NCI-H226 (cell line): ENCODE measurements at regions not wholly inside any gene's neighbourhood (a gene's known extent, or its start where the extent isn't known, plus 50 kb on each side); places are given as distances from the start of the nearest gene placed in this dataset.
"Not testable (repeated sequence)": the region's sequence is repeated elsewhere in the genome, so short reads cannot be mapped to it uniquely, and the experiment has no call there.

ENCODE experiments used
- DNase-seq: peaks from one replicate; pipeline ENCODE4 v3.0.0-alpha.2; 2015

DNA sequence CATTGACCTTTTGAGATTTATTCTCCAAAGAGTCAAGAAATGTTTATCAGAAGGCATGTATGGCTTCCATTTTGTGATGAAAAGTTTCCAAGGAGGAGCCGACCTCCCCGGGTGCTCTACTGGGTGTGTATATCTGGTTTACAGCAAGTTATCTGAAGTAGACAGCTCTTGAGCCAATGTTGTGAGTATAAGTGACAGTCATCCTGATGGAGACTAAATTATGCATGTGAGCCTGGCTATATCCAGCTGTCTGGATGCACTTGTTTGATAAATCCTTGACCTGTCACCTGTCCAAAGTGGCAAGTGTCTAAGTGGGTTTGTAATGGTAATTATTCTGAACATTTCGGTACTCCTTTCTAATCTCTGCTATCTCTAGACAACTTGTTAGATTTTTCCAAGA, 142.2 kb downstream of the NR2F2 start:
- no peak for DNase-seq

DNA sequence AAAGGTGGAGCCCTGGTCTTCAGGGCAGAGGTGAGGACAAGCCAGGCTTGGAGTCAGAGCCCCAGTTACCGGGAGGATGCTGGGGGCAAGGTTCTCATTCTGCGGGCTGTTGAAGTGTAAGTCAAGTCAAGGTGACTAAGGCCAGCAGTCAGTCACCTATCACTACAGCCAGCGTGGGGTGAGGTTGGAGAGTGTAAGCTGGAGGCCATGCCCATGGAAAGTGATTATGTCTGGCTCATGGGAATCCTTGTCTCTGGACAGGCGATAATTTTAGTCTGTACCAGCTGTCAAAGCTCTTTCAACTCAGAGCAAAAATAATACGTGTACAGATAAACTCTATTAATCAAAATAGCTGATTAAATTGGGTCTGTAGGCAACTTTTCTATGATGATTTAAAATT, 143.1 kb downstream of the NR2F2 start:
- DNase-seq: no peak

DNA sequence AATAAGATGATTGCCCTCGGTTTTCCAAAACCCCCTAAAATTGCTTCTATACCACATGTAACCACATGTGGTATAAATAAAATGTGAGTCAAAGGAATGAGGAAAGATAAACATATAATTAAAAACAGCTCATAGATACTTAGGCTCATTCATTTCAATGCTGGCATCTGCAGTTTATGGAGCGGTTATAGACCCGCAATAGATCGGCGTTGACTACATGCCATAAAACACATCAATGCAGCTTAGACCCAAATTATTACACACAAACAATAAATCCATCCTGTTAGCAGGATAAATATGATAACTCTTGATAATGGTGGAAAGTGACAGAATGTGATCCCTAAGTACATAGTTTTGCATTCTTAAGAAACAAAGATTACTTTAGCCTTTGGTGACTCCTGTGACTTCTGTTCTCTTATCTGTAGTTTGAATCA, 143.7 kb downstream of the NR2F2 start:
- DNase-seq: no peak

DNA sequence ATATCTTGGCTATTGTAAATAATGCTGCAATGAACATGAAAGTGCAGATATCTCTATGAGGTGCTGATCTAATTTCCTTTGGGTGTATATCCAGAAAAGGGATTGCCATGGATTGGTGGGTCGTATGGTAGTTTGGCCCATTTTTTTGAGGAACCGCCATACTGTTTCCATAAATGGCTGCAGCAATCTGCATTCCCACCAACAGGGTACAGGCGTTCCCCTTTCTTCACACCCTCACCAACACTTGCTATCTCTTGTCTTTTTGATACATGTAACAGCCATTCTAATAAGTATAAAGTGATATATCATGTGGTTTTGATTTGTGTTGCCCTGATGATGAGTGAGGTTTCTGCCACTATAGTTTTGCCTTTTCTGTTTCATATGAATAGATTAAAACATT, 146.7 kb downstream of the NR2F2 start:
- DNase-seq: no peak

DNA sequence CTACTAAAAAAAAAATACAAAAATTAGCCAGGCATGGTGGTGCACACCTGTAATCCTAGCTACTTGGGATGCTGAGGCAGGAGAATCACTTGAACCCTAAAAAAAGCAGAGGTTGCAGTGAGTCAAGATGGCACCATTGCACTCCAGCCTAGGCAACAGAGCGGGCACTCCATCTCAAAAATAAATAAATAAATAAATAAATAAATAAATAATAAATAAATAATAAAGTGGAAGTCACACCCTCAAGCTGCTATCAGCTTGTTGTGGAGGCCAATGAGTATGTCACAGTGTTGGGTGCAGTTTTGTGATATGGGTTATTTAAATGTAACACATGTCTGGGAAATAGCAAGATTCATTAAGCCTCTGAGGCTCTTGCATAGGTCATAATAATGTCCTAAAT, 153.9 kb downstream of the NR2F2 start:
- not testable (repeated sequence) for DNase-seq

DNA sequence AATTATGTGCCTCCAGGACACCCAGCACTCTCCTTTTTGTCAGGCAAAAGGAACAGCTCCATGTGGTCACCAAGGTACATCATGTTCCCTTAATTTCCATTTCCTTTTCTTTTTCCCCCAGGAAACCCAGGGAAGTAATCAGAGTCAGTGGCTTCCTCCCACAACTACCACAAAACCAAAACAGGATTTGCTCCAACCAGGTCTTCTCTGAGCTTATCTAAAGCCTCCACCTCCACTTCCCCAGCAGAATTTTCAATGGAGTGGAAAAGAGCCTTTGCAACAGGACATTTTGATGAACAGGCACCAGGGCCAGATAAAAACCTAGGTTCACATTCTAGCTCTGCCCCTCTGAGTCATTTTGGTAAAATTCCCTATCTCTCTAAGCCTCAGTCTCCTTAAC, 154.3 kb downstream of the NR2F2 start:
- DNase-seq: peak; percentile 63

DNA sequence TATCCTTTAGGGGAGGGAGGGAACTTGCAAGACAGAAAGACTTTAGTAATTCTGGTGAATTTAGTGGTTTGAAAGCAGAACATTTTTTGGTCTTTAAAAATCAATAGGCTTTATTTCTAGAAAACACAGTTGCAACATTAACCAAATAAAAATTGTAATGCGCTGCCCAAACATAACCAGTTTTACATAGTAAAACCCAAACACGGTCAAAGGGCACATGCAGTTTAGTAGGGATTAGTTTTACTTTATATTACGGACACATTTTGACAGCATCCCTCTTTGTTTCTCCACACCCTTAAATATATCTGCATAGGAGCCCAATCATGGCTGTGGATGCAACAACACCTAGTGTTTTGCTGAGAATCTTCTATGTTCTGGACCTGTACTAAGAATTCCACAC, 156.7 kb downstream of the NR2F2 start:
- no peak for DNase-seq

DNA sequence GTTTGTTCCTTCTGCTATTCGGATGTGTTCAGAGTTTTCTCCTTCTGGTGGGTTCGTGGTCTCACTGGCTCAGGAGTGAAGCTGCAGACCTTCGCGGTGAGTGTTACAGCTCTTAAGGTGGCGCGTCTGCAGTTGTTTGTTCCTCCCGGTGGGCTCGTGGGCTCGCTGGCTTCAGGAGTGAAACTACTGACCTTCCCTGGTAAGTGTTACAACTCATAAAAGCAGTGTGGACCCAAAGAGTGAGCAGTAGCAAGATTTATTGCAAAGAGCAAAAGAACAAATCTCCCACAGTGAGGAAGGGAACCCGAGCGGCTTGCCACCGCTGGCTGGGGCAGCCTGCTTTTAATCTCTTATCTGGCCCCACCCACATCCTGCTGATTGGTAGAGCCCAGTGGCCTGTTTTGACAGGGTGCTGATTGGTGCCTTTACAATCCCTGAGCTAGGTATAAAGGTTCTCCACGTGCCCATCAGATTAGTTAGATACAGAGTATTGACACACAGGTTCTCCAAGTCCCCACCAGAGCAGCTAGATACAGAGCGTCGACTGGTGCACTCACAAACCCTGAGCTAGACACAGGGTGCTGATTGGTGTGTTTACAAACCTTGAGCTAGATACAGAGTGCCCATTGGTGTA, 160.7 kb downstream of the NR2F2 start:
- DNase-seq: not testable (repeated sequence)

DNA sequence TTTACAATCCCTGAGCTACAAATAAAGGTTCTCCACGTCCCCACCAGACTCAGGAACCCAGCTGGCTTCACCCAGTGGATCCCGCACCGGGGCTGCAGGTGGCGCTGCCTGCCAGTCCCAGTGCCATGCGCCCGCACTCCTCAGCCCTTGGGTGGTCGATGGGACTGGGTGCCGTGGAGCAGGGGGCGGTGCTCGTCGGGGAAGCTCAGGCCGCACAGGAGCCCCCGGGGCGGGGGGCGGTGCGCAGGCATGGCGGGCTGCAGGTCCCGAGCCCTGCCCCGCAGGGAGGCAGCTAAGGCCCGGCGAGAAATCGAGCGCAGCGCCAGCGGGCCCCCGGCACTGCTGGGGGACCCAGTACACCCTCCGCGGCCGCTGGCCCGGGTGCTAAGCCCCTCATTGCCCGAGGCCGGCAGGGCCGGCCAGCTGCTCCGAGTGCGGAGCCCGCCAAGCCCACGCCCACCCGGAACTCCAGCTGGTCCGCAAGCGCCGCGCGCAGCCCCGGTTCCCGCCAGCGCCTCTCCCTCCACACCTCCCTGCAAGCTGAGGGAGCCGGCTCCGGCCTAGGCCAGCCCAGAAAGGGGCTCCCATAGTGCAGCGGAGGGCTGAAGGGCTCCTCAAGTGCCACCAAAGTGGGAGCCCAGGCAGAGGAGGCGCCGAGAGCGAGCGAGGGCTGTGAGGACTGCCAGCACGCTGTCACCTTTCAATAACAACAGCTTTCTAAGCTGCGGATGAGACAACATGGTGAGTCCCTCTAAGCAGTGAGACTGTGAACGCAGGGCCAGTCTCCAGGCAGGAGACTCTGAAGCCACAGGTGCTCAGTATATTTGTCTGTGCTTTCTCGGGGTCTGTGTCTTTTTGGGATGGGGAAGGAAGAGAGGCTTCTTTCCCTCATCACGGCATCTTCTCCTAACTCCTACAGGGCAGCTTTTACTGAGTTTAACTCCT, 161.5 kb downstream of the NR2F2 start:
- not testable (repeated sequence) for DNase-seq

DNA sequence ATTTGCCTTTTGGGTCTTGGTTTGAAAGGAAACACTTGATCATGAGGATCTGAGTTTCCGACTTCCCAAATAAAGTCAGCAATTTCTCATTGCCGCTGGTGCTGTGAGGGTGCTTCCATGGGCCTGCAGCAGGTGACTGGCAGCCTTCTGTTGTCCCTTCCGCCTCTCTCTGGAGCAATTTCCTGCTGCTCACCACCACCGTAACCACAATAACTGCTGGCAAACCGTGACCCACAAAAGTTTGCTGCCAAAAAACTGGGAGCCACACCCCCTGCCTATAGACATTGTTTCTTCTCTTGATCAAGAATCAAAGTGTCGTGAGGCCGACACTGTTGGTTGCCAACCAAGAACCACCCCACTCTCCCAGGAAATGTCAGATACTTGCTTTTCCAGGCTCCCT, 164.0 kb downstream of the NR2F2 start:
- DNase-seq: no peak

DNA sequence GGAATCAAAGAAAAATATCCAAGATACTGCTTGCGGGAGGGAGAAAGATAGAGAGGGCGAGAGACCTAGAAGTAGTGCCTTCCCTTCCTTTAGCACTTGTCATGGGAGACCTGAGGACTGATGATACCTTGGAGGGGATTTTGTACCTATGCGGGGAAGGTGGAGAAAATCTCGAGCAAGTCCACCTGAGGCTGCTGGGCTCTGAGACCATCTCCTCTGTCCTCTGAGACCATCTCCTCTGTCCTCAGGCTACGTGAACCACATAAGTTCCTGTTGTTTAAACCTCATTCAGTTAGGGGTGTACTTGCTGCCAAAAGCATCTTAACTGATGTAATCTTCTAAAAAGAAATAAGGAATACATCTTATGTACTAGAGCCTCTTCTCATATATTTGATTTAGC, 164.9 kb downstream of the NR2F2 start:
- DNase-seq: no peak

DNA sequence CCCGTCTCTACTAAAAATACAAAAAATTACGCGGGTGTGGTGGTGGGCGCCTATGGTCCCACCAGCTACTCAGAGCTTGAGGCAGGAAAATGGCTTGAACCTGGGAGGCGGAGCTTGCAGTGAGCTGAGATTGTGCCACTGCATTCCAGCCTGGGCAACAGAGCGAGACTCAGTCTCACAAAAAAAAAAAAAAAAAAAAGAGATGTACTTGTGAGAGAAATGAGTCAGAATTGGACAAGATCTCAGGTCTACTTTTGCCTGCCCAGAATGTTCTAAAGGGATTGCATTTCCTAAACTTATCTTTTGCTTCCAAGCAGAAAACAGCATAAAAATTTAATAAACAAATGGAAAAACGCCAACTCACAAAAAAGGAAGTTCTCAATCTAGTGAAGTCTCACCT, 167.5 kb downstream of the NR2F2 start:
- no peak for DNase-seq

DNA sequence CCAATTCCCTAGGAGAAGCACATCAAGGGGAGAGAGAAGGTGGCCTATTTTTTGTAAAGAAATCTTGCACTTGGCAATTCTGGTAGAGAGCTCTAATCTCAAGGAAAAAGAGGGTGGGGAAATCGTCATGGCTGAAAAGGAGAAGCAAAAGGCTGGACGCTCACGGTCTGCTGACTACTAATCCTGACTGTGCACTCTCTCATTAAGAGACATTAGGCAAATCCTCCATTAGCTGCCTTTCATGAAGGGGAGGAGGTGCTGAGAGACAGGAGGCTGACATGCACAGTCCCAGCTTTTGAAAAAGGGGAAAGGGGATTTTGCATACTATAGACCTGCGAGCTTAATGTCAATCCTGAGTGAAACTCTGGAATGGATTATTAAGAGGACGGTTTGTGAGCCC, 170.0 kb downstream of the NR2F2 start:
- DNase-seq: no peak

DNA sequence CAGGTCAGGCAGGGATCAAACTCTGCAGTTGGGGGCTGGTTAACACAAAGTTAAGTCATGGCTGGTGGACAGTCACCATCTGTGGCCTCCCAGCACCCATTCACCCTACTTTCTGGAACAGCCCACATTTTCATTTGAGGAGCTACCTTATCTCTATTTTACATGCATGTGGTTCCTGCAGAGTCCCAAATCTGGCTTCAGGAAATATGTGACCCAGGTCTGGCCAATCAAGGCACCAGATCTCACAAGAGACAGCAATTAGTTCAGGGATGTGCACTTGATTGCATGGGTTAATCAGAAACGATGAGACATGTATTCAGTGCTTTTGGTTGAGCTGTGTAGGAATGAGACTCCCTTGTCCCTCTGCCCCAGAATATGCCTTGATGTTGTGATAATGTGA, 170.9 kb downstream of the NR2F2 start:
- no peak for DNase-seq

DNA sequence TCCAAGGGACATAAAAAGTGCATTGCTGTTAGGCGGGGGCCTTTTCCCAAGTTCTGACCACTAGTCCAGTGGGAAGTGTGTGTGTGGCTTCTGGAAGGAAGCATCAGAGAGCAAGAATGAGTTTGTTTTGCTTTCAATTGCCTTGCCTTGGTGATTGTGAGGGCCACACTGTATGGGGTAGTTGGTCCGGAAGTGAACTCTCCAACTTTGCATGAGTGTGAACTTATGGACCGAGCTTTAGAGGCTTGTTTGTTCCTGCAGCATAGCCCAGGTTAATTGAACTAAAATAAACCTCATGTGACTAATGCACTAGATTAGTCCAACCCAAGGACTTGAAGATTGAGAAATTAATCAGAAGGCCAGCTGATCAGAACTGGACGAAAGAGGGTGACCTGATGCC, 171.7 kb downstream of the NR2F2 start:
- DNase-seq: no peak

DNA sequence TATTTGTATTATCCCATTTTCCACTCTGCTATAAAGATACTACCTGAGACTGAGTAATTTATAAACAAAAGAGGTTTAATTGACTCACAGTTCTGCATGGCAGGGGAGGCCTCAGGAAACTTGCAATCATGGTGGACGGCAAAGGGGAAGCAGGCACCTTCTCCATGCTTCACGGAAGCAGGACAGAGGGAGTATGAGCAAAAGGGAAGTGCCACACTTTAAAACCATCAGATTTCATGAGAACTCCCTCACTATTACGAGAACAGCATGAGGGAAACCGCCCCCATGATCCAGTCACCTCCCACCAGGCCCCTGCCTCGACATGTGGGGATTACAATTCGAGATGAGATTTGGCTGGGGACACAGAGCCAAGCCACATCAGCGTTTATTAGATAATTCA, 172.8 kb downstream of the NR2F2 start:
- no peak for DNase-seq

DNA sequence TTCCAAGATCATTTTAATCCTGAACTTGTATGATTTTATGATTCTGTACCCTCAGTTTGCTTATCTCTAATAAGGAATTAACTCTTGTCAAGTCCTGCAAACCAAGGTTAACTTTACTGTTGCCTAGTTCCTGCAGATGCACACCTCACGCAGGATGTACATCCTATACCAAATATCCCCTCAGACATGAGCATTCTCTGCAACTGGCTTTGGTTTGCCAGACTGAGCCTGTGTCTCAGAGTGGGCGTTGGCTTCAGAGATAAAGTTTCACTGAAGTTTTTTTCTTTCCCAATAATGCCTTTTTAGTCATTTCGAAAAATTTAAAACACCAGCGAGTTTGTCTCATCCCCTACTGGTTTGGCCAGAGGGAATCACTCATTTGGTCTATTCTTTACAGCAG, 173.9 kb downstream of the NR2F2 start:
- DNase-seq: no peak

DNA sequence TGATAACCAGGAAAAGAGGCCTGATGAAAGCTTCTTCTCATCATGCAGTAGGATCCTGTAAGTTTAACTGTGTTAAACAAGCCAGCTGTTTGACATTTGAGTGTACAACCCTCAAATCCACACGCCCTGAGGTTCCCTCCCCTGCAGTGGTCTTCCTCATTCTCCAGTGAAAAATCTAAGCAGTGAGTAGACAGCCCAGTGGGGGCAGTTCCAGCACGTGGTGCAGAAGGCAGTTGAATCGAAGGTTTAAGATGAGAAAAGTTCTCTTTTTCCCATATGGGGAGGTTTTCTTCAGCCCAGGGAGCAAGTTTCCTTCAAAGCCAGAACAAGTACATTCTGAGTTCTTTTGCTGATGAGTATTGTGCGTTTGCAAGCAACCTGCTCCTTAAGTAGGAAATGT, 174.5 kb downstream of the NR2F2 start:
- DNase-seq: no peak

DNA sequence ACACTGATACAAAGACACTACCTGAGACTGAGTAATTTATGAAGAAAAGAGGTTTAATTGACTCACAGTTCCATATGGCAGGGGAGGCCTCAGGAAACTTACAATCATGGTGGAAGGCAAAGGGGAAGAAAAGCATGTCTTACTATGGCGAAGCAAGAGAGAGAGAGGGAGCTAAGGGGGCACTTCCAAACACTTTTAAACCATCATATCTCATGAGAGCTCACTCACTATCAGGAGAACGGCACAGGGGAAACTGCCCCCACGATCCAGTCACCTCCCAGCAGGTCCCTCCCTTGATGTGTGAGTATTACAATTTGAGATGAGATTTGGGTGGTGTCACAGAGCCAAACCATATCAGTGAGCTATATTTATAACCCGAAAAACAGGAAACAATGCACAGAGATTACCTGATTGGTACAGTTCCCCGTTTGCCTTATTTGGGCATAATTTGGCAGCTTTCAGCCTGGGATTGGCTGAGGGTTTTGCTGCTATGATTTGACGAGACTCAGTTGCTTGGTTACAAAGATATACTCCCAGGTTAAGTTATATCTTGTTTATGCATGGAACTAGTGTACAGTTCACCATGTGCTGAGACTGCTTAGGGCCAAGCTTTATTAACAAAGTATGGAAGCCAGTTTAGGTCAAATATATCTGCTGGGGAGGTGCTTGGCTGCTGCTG, 184.2 kb downstream of the NR2F2 start:
- DNase-seq: no peak

DNA sequence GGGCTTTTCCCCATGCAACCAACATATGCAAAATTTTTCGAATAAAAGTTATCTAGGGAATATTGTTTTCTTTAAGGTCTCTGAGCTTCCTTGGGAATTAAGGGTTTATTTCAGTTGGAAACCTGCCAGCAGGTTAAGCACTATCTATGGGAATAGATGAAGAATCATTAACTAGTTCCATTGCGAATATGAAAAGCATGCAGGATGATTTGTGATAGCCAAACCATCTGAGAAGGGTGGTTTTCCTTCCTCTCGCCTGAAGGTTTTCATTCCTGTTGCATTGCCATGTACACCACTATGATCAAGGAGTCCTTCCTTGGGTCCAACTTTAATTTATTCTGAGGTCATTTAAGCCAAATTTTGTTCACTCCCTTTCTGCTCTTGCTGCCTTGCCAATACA, 184.9 kb downstream of the NR2F2 start:
- DNase-seq: no peak

DNA sequence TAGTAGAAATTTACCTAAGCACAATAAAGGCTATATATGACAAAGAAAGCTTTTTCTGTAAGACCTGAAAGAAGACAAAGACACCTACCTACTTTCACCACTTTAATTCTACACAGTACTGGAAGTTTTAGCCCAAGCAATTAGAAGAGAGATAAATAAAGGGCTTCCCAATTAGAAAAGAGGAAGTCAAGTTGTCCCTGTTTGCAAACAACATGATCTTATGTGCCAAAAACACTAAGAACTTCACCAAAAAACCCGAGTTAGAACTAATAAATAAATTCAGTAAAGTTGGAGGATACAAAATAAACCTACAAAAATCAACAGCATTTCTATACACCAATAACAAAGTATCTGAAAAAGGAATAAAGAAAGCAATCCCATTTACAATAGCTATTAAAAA, 190.9 kb downstream of the NR2F2 start:
- no peak for DNase-seq

DNA sequence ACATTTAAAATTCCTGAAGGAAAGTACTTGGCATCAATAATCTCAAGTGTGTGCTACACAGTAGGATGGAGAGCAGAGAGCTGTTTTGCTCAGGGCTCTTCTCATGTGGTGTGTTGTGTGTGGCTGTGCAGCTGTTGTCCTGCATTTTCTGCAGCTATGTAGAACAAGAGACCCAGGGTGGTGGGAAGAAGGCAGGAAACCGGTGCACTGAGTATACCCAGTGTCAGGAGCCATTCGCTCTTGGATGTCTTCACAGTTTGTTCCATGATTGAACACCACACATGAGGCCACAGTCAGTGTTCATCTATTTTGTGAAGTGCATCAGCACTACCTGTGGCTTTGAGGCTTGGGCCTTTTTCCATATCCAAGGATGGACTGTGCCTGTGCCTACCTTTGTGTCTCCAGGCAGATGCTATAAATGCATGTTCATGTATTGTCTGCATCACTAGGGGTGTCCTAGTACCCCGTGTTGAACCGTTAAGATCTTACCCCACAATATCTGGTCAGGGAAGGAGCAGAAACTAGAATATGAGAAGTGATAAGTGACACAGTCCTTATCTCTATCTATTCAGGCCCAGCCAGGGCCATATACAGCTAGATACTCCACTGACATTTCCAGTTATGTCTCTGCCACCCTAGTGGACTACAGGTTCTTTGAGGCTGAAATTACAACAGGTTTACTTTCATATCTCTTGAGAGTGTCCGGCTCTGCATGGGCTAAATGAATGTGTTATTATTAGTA, 194.3 kb downstream of the NR2F2 start:
- DNase-seq: no peak

DNA sequence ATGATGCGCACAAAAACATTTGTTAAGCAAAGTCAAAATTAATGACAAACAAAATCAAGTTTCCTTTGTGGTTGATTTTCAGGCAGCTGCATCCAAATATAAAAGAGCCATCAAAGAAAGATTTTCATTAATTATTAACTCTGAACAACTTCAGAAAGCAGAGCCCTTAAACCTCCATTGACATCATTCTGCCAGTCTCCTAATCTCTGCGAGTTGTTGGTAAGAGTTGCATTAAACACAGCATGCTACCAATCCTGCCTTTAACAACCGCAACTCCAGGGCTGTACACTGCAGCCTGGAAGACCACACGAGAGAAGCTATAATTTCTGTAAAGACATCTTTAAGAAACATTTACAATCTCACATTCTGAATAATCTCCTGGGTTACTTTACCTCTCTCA, 204.6 kb downstream of the NR2F2 start:
- no peak for DNase-seq
